Brain microvascular endothelial cell (primary cell): ENCODE measurements at regions not wholly inside any gene's neighbourhood (a gene's known extent, or its start where the extent isn't known, plus 50 kb on each side); places are given as distances from the start of the nearest gene placed in this dataset.

Experiments
- DNase-seq: peaks from one replicate; pipeline ENCODE4 v3.0.0-alpha.2; 2020
- H3K27ac ChIP-seq: fragments of 250-450 bp; sonication (Bioruptor Pico); 2 replicates; pipeline ENCODE4 v1.5.1; 2020; ENCODE audit warnings: mild to moderate bottlenecking, moderate library complexity
- H3K27me3 ChIP-seq: fragments of 250-450 bp; sonication (Bioruptor Pico); replicated peaks from 2 replicates; pipeline ENCODE4 v1.5.1; 2020; ENCODE audit warnings: mild to moderate bottlenecking
- H3K36me3 ChIP-seq: fragments of 250-450 bp; sonication (Bioruptor Pico); replicated peaks from 2 replicates; pipeline ENCODE4 v1.5.1; 2020; ENCODE audit warnings: mild to moderate bottlenecking
- H3K4me3 ChIP-seq: 2 replicates; pipeline ENCODE4 v1.5.1; 2011; ENCODE audit warnings: low read depth, mild to moderate bottlenecking, control low read depth, low read length, moderate library complexity
- in situ Hi-C: cut with HindIII; loops from 2 replicates; pipeline ENCODE4 v1.10.0; 2017; ENCODE audit warnings: low sequenced_read_pairs, low pct_ligation_motif_present
- TF ChIP-seq, protein P1 (sequence below): IDR thresholded peaks from 2 replicates; pipeline ENCODE4 v1.5.1; 2011; ENCODE audit warnings: low read depth, mild to moderate bottlenecking, moderate library complexity, low read length, control low read depth, inconsistent platforms; ENCODE audit errors: missing control alignments

DNA sequence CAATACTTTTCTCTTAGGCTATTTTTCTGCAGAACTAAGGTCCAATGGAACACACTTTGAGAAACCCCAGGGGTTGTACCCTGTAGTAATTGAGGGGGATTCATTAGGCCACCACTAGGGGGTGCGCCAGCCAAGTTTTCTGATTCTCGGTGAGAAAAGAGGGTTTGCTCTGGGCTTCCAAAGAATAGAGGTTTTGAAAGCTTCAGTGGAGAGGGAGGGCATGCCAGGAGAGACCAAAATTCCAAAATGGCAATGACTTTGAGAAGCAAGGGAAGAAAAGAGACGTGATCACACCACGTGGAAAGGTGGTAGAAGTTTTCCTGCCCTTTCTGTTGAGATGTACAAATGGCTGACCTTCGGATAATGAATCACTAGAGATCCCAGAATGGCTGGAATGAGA is 323.3 kb downstream of the RPS6KC1 start:
- peak; percentile 36 for DNase-seq
- no peak overlapping the region for H3K4me3 ChIP-seq
- H3K27ac ChIP-seq, result no peak overlapping the region
- in situ Hi-C loops, result no loop called here
- no peaks in the 10 kb centered on the region for H3K27me3 ChIP-seq
- H3K36me3 ChIP-seq, result no peaks in the 10 kb centered on the region
- TF ChIP-seq, protein P1, sequence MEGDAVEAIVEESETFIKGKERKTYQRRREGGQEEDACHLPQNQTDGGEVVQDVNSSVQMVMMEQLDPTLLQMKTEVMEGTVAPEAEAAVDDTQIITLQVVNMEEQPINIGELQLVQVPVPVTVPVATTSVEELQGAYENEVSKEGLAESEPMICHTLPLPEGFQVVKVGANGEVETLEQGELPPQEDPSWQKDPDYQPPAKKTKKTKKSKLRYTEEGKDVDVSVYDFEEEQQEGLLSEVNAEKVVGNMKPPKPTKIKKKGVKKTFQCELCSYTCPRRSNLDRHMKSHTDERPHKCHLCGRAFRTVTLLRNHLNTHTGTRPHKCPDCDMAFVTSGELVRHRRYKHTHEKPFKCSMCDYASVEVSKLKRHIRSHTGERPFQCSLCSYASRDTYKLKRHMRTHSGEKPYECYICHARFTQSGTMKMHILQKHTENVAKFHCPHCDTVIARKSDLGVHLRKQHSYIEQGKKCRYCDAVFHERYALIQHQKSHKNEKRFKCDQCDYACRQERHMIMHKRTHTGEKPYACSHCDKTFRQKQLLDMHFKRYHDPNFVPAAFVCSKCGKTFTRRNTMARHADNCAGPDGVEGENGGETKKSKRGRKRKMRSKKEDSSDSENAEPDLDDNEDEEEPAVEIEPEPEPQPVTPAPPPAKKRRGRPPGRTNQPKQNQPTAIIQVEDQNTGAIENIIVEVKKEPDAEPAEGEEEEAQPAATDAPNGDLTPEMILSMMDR, result peak; percentile 96

- H3K36me3 ChIP-seq, result no peaks in the 10 kb centered on the region
- no peak for DNase-seq
- in situ Hi-C loops, result no loop called here
- TF ChIP-seq, protein P1, result no peak
- H3K27ac ChIP-seq, result no peak overlapping the region
- no peaks in the 10 kb centered on the region for H3K27me3 ChIP-seq
- H3K4me3 ChIP-seq, result no peak overlapping the region
Observed at GRCh38 chr1:213375002-213375401, 324.0 kb downstream of the RPS6KC1 start.

DNA sequence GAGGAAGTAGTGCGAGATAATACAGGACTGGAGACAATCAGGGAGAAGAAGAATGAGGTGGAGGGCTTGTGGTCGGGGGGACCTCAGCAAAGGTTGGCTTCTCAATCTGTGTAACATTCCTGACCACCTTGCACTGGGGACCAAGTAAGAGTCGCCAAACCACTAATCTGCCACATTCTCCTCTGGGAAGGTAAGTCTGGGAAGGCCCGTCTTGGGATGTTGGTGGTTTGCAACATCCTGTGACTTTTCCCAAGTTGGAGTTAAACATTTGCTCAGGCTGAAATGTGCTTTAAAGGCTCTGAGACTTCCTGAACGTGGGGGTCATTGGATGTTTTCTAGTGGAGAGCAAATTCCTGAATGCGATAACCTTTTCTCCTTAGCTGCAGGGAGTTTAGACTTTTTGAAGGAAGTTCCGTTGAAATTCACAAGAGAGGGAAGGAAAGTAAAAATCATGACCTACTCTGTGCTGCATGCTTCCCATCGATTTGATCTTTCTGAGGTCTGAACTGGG is 325.9 kb downstream of the RPS6KC1 start:
- TF ChIP-seq, protein P1, result no peak

GRCh38 chr1:213380865-213381264 is 329.8 kb downstream of the RPS6KC1 start:
- H3K27me3 ChIP-seq, result no peaks in the 10 kb centered on the region
- no peaks in the 10 kb centered on the region for H3K36me3 ChIP-seq
- no peak overlapping the region for H3K4me3 ChIP-seq
- TF ChIP-seq, protein P1, result no peak
- in situ Hi-C loops, result no loop called here
- no peak for DNase-seq
- H3K27ac ChIP-seq, result no peak overlapping the region

More for the DNA sequence above, 325.9 kb downstream of the RPS6KC1 start:
- H3K27me3 ChIP-seq, result no peaks in the 10 kb centered on the region
- no peak overlapping the region for H3K4me3 ChIP-seq
- DNase-seq, result no peak
- in situ Hi-C loops, result no loop called here
- H3K27ac ChIP-seq, result no peak overlapping the region
- H3K36me3 ChIP-seq, result no peaks in the 10 kb centered on the region

- H3K4me3 ChIP-seq, result no peak overlapping the region
- peak; percentile 3 for DNase-seq
- no peaks in the 10 kb centered on the region for H3K36me3 ChIP-seq
- H3K27me3 ChIP-seq, result no peaks in the 10 kb centered on the region
- in situ Hi-C loops, result no loop called here
- TF ChIP-seq, protein P1, result no peak
- H3K27ac ChIP-seq, result no peak overlapping the region
Observed at GRCh38 chr1:213381572-213382084, 330.6 kb downstream of the RPS6KC1 start.

- TF ChIP-seq, protein P1, result no peak
- H3K4me3 ChIP-seq, result no peak overlapping the region
- DNase-seq, result no peak
- no peaks in the 10 kb centered on the region for H3K36me3 ChIP-seq
- in situ Hi-C loops, result no loop called here
- no peaks in the 10 kb centered on the region for H3K27me3 ChIP-seq
- no peak overlapping the region for H3K27ac ChIP-seq
Observed at GRCh38 chr1:213383465-213383864, 332.4 kb downstream of the RPS6KC1 start.
